ENCODE measurements at regions not wholly inside any gene's neighbourhood (a gene's known extent, or its start where the extent isn't known, plus 50 kb on each side); places are given as distances from the start of the nearest gene placed in this dataset.
A peak's percentile ranks its signal among the peaks of the same experiment; 100 is the strongest.

DNA sequence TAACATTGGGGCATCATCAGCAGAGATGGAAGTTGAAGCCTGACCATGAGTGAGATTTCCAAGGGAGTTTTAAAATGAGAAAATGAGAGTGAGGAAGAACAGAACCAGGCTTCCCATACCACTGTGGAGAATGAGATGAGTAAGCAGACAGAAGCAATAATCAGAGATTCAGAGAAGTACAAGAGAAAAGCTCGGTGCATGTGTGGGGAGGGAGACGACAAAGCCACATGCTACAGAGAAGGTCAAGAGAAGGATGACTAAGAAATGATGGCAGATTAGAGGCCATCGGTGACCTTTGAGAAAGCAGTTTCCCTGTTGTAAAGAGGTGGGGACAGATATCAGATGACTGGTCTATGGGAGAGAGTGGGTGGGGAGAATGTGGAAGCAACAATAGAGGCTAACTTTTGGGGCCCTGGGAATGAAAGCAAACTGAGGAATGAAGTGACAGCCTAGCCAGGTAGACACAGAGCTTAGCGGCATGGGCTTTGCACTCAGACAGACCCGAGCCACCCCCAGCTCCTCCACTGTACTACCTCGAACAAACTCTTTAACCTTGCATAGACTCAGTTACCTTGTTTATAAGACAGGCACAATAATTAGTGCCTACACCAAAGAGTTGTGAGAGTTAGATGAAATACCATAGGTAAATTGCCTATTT lies 207.7 kb downstream of the PIK3R1 start (continued):
- TF ChIP-seq NCOA1 (IDR thresholded peaks at IDR 0.05; ENCODE audit: low read depth): peak; percentile 82; the same call in 1 of the 2 replicates
- no peak for TF ChIP-seq ZNF12 (CRISPR knock-in tag; IDR thresholded peaks at IDR 0.05)
- TF ChIP-seq E2F5 (CRISPR knock-in tag; IDR thresholded peaks at IDR 0.05): no peak
- TF ChIP-seq HDGF (IDR thresholded peaks at IDR 0.05): no peak
- TF ChIP-seq, protein P1, sequence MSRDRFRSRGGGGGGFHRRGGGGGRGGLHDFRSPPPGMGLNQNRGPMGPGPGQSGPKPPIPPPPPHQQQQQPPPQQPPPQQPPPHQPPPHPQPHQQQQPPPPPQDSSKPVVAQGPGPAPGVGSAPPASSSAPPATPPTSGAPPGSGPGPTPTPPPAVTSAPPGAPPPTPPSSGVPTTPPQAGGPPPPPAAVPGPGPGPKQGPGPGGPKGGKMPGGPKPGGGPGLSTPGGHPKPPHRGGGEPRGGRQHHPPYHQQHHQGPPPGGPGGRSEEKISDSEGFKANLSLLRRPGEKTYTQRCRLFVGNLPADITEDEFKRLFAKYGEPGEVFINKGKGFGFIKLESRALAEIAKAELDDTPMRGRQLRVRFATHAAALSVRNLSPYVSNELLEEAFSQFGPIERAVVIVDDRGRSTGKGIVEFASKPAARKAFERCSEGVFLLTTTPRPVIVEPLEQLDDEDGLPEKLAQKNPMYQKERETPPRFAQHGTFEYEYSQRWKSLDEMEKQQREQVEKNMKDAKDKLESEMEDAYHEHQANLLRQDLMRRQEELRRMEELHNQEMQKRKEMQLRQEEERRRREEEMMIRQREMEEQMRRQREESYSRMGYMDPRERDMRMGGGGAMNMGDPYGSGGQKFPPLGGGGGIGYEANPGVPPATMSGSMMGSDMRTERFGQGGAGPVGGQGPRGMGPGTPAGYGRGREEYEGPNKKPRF (IDR thresholded peaks at IDR 0.05; ENCODE audit: low read depth, low read length): no peak
- TF ChIP-seq RBM25 (IDR thresholded peaks at IDR 0.05; ENCODE audit: low read depth, low read length, severe bottlenecking): no peak
- no peak for TF ChIP-seq ZNF696 (CRISPR knock-in tag; conservative IDR thresholded peaks at IDR 0.05)
- no peak for TF ChIP-seq ZNF121 (CRISPR knock-in tag; conservative IDR thresholded peaks at IDR 0.05)
- TF ChIP-seq ESRRB (CRISPR knock-in tag; IDR thresholded peaks at IDR 0.05; ENCODE audit: borderline replicate concordance): no peak
- TF ChIP-seq, protein P2, sequence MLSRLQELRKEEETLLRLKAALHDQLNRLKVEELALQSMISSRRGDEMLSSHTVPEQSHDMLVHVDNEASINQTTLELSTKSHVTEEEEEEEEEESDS (CRISPR knock-in tag; IDR thresholded peaks at IDR 0.05): no peak
- TF ChIP-seq MTA1 (IDR thresholded peaks at IDR 0.05; ENCODE audit: borderline replicate concordance): peak; percentile 76; the same call in 1 of the 2 replicates
- no peak for TF ChIP-seq SRSF7 (optimal IDR thresholded peaks at IDR 0.05; ENCODE audit: low read depth, low read length)
- TF ChIP-seq, protein P3, sequence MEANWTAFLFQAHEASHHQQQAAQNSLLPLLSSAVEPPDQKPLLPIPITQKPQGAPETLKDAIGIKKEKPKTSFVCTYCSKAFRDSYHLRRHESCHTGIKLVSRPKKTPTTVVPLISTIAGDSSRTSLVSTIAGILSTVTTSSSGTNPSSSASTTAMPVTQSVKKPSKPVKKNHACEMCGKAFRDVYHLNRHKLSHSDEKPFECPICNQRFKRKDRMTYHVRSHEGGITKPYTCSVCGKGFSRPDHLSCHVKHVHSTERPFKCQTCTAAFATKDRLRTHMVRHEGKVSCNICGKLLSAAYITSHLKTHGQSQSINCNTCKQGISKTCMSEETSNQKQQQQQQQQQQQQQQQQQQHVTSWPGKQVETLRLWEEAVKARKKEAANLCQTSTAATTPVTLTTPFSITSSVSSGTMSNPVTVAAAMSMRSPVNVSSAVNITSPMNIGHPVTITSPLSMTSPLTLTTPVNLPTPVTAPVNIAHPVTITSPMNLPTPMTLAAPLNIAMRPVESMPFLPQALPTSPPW (CRISPR knock-in tag; IDR thresholded peaks at IDR 0.05): peak; percentile 58
- TF ChIP-seq CREBBP (IDR thresholded peaks at IDR 0.05; ENCODE audit: low read depth, low read length): no peak
- no peak for TF ChIP-seq RBM39 (optimal IDR thresholded peaks at IDR 0.05; ENCODE audit: low read depth, low read length)
- TF ChIP-seq HMGXB4 (CRISPR knock-in tag; IDR thresholded peaks at IDR 0.05): no peak
- no peak for TF ChIP-seq ZBTB7A (IDR thresholded peaks at IDR 0.05; ENCODE audit: borderline replicate concordance, control insufficient read depth, low read depth, low read length)
- TF ChIP-seq PCBP2 (IDR thresholded peaks at IDR 0.05; ENCODE audit: low read depth, low read length, poor library complexity, severe bottlenecking): no peak
- TF ChIP-seq ELF4 (CRISPR knock-in tag; IDR thresholded peaks at IDR 0.05): peak; percentile 44; the same call in 1 of the 2 replicates
- no peak for TF ChIP-seq ZNF212 (CRISPR knock-in tag; IDR thresholded peaks at IDR 0.05)
- no peak for TF ChIP-seq STAG1 (CRISPR knock-in tag; IDR thresholded peaks at IDR 0.05; ENCODE audit: borderline replicate concordance)
- TF ChIP-seq EP300 (IDR thresholded peaks at IDR 0.05; ENCODE audit: low read length): peak; percentile 83
- TF ChIP-seq ZNF146 (CRISPR knock-in tag; IDR thresholded peaks at IDR 0.05; ENCODE audit: unreplicated experiment): no peak
- TF ChIP-seq CBX5 (IDR thresholded peaks at IDR 0.05; ENCODE audit: borderline replicate concordance, low read depth): no peak

Data from K562 (cell line).